GM23248 (cell line): ENCODE measurements at regions not wholly inside any gene's neighbourhood (a gene's known extent, or its start where the extent isn't known, plus 50 kb on each side); places are given as distances from the start of the nearest gene placed in this dataset.

ENCODE experiments used
- EZH2 ChIP-seq: fragments of 200-600 bp; sonication (generic); IDR thresholded peaks from 2 replicates; pipeline ENCODE4 v1.6.1; 2018; ENCODE audit warnings: antibody characterized with exemption, mild to moderate bottlenecking; ENCODE audit not compliant: insufficient read depth, poor library complexity, severe bottlenecking
- EZH2phosphoT487 ChIP-seq: fragments of 200-600 bp; sonication (generic); IDR thresholded peaks from 2 replicates; pipeline ENCODE4 v1.6.1; 2018; ENCODE audit warnings: antibody characterized with exemption, moderate library complexity, mild to moderate bottlenecking, low read depth; ENCODE audit not compliant: insufficient read depth

DNA sequence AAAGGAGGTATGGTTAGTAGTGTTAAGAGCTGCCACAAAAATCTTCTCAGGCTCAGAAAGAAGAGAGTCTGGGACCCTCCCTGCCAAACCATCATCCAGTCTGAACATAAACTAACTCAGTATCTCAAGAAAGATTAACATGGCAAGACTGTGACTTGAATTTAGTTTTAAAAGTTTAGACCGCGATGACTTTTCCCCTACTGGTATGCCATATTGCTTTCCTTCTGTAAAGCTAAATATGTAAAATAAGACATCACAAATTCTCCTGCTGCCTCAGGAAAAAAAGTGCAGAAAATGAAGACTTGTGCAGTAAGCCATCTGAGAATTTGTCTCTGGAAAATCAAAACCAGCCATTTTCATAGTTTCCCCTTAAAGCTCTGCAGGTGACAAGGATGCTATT lies 85.2 kb upstream of the STARD4 start:
- no peak for TF ChIP-seq EZH2phosphoT487
- no peak for TF ChIP-seq EZH2
